Naive thymus-derived CD4-positive, alpha-beta T cell (primary cell): ENCODE measurements at regions not wholly inside any gene's neighbourhood (a gene's known extent, or its start where the extent isn't known, plus 50 kb on each side); places are given as distances from the start of the nearest gene placed in this dataset.

ENCODE experiments used
- ATAC-seq: fragments of 150-1000 bp; cut with Tn5 transposase; 2 replicates; pipeline ENCODE4 v1.10.0; 2021; ENCODE audit warnings: mild to moderate bottlenecking, moderate library complexity
- CTCF ChIA-PET: fragments of 350-600 bp; sonication (Branson Sonifier 250); formaldehyde crosslinking; loops from one replicate; lab custom pipeline; 2021; ENCODE audit warnings: antibody characterized with exemption; lab: Charles Lee
- POLR2A ChIA-PET: fragments of 350-600 bp; sonication (Branson Sonifier 250); formaldehyde crosslinking; loops from one replicate; lab custom pipeline; 2021; ENCODE audit warnings: antibody characterized with exemption, inconsistent platforms; lab: Charles Lee
- DNase-seq, 9 donors: peaks; one replicate each; pipeline versions ENCODE4 v3.0.0 to v3.0.0-alpha.2; 2020 to 2022; ENCODE audit warnings: mixed read lengths in 1 of 9
- H3K27ac ChIP-seq: one replicate; pipeline ENCODE4 v1.7.0; 2013; ENCODE audit warnings: mild to moderate bottlenecking, low read depth, low read length, moderate library complexity
- H3K27me3 ChIP-seq, 2 donors: one replicate each; pipeline ENCODE4 v1.7.0; 2013; ENCODE audit warnings: low read length in 2 of 2, mild to moderate bottlenecking in 2 of 2, moderate library complexity in 2 of 2; ENCODE audit not compliant: control insufficient read depth in 2 of 2, insufficient read depth in 2 of 2
- H3K36me3 ChIP-seq, 3 experiments: 1 replicate in 2 of 3; 2 replicates in 1 of 3; pipeline ENCODE4 v1.7.0; 2013; ENCODE audit warnings: low read length in 3 of 3, mild to moderate bottlenecking in 3 of 3, moderate library complexity in 1 of 3; ENCODE audit not compliant: insufficient read depth in 3 of 3, control insufficient read depth in 2 of 3
- H3K4me1 ChIP-seq, 2 donors: one replicate each; pipeline ENCODE4 v1.7.0; 2013; ENCODE audit warnings: low read length in 2 of 2, mild to moderate bottlenecking in 2 of 2, moderate library complexity in 1 of 2; ENCODE audit not compliant: control insufficient read depth in 2 of 2, insufficient read depth in 2 of 2
- H3K4me3 ChIP-seq: 2 replicates; pipeline ENCODE4 v1.7.0; 2013; ENCODE audit warnings: mild to moderate bottlenecking, low read length
- H3K9me3 ChIP-seq, 3 experiments: 1 replicate in 2 of 3; 2 replicates in 1 of 3; pipeline ENCODE4 v1.7.0; 2013; ENCODE audit warnings: low read length in 3 of 3; ENCODE audit not compliant: control insufficient read depth in 2 of 3
- H3K27ac Mint-ChIP-seq, 9 donors: one replicate each; pipeline ENCODE4 v1.8.0; 2020 to 2022; ENCODE audit warnings: mixed read lengths in 9 of 9, mild to moderate bottlenecking in 8 of 9, moderate library complexity in 5 of 9, inconsistent platforms in 2 of 9
- H3K27me3 Mint-ChIP-seq, 5 donors: one replicate each; pipeline ENCODE4 v1.8.0; 2021 to 2022; ENCODE audit warnings: mixed read lengths in 5 of 5, mild to moderate bottlenecking in 1 of 5
- H3K36me3 Mint-ChIP-seq, 5 donors: one replicate each; pipeline ENCODE4 v1.8.0; 2020 to 2022; ENCODE audit warnings: mixed read lengths in 5 of 5, mild to moderate bottlenecking in 3 of 5, inconsistent platforms in 1 of 5
- H3K4me1 Mint-ChIP-seq, 7 donors: one replicate each; pipeline ENCODE4 v1.8.0; 2020 to 2022; ENCODE audit warnings: mixed read lengths in 7 of 7, mild to moderate bottlenecking in 3 of 7, inconsistent platforms in 1 of 7
- H3K4me3 Mint-ChIP-seq, 10 donors: one replicate each; pipeline ENCODE4 v1.8.0; 2020 to 2022; ENCODE audit warnings: mild to moderate bottlenecking in 10 of 10, mixed read lengths in 10 of 10, moderate library complexity in 6 of 10, inconsistent platforms in 2 of 10
- H3K9me3 Mint-ChIP-seq, 11 donors: one replicate each; pipeline ENCODE4 v1.8.0; 2020 to 2022; ENCODE audit warnings: mixed read lengths in 11 of 11, mild to moderate bottlenecking in 4 of 11, inconsistent platforms in 1 of 11, moderate library complexity in 1 of 11
- intact Hi-C, 2 donors: fragments of 100-400 bp; cut with micrococcal nuclease; formaldehyde crosslinking; loops; one replicate each; pipeline ENCODE4 v1.15.1; 2023

GRCh38 chr2:240278661-240279060 lies 138.2 kb upstream of the OTOS start:
- POLR2A ChIA-PET = no interaction called here
- H3K4me1 ChIP-seq = no peaks in the 10 kb centered on the region
- H3K27ac ChIP-seq = no peak overlapping the region
- Mint-ChIP-seq H3K4me1 (no peaks in the 10 kb centered on the region), H3K36me3 (no peaks in the 10 kb centered on the region), H3K27me3 (peaks cover 56 to 68% (median 62%) of the 10 kb centered on the region in 5 donors), H3K9me3 (peaks cover 0 to 20% (median 3%) of the 10 kb centered on the region in 11 donors), H3K27ac (no peak overlapping the region), H3K4me3 (no peak overlapping the region)
- H3K36me3 ChIP-seq = no peaks in the 10 kb centered on the region
- no peak for DNase-seq
- no peak overlapping the region for H3K4me3 ChIP-seq
- H3K9me3 ChIP-seq = no peaks in the 10 kb centered on the region
- intact Hi-C loops = no loop called here
- H3K27me3 ChIP-seq = no peaks in the 10 kb centered on the region
- ATAC-seq = no peak
- CTCF ChIA-PET = no interaction called here

- no peak for DNase-seq
- H3K27ac ChIP-seq = no peak overlapping the region
- no peak for ATAC-seq
- H3K9me3 ChIP-seq = no peaks in the 10 kb centered on the region
- CTCF ChIA-PET = no interaction called here
- intact Hi-C loops = no loop called here
- Mint-ChIP-seq H3K27ac (no peak overlapping the region), H3K4me3 (no peak overlapping the region), H3K36me3 (no peaks in the 10 kb centered on the region), H3K9me3 (peaks cover 0 to 16% (median 4%) of the 10 kb centered on the region in 11 donors), H3K4me1 (no peaks in the 10 kb centered on the region), H3K27me3 (peaks cover 44 to 51% (median 49%) of the 10 kb centered on the region in 5 donors)
- no peaks in the 10 kb centered on the region for H3K4me1 ChIP-seq
- POLR2A ChIA-PET = no interaction called here
- H3K36me3 ChIP-seq = no peaks in the 10 kb centered on the region
- H3K4me3 ChIP-seq = no peak overlapping the region
- H3K27me3 ChIP-seq = no peaks in the 10 kb centered on the region
Measured at GRCh38 chr2:240280621-240281020, 140.2 kb upstream of the OTOS start.

- no peak overlapping the region for H3K4me3 ChIP-seq
- ATAC-seq (no peak), DNase-seq (no peak)
- H3K36me3 Mint-ChIP-seq = no peaks in the 10 kb centered on the region
- H3K4me1 Mint-ChIP-seq = no peaks in the 10 kb centered on the region
- H3K4me3 Mint-ChIP-seq = no peak overlapping the region
- intact Hi-C loops = no loop called here
- CTCF ChIA-PET = no interaction called here
- no peaks in the 10 kb centered on the region for H3K4me1 ChIP-seq
- POLR2A ChIA-PET = no interaction called here
- H3K9me3 Mint-ChIP-seq = peaks cover 0 to 16% (median 4%) of the 10 kb centered on the region in 11 donors
- no peaks in the 10 kb centered on the region for H3K27me3 ChIP-seq
- H3K27ac ChIP-seq = no peak overlapping the region
- no peak overlapping the region for H3K27ac Mint-ChIP-seq
- no peaks in the 10 kb centered on the region for H3K36me3 ChIP-seq
- H3K9me3 ChIP-seq = no peaks in the 10 kb centered on the region
- H3K27me3 Mint-ChIP-seq = peaks cover 21 to 29% (median 25%) of the 10 kb centered on the region in 5 donors
Measured at GRCh38 chr2:240284503-240285259, 144.2 kb upstream of the OTOS start.

DNA sequence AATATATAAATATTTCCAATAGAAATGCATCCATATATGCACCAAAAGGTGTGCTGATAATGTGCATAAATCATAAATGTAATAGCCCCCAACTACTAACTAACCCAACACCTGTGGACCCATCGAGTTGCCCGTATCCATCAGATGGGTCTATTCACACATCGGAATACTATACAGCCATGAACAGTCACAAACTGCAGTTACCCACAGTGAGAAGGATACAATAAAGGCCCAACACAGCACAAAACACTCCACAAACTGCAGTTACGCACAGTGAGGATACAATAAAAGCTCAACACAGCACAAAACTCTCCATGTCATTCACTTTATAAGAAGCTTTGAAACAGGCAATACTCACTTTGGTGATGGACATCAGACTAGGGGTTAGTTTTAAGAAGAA lies 145.3 kb upstream of the OTOS start:
- ChIA-PET POLR2A (no interaction called here), CTCF (no interaction called here)
- H3K27ac Mint-ChIP-seq = no peak overlapping the region
- Histone ChIP-seq H3K27me3 (no peaks in the 10 kb centered on the region), H3K27ac (no peak overlapping the region), H3K4me3 (no peak overlapping the region), H3K9me3 (no peaks in the 10 kb centered on the region), H3K4me1 (no peaks in the 10 kb centered on the region), H3K36me3 (no peaks in the 10 kb centered on the region)
- ATAC-seq = no peak
- DNase-seq = no peak
- H3K27me3 Mint-ChIP-seq = peaks cover 13 to 23% (median 16%) of the 10 kb centered on the region in 5 donors
- no peak overlapping the region for H3K4me3 Mint-ChIP-seq
- no peaks in the 10 kb centered on the region for H3K4me1 Mint-ChIP-seq
- no peaks in the 10 kb centered on the region for H3K36me3 Mint-ChIP-seq
- intact Hi-C loops = no loop called here
- peaks cover 0 to 11% (median 4%) of the 10 kb centered on the region in 11 donors for H3K9me3 Mint-ChIP-seq

DNA sequence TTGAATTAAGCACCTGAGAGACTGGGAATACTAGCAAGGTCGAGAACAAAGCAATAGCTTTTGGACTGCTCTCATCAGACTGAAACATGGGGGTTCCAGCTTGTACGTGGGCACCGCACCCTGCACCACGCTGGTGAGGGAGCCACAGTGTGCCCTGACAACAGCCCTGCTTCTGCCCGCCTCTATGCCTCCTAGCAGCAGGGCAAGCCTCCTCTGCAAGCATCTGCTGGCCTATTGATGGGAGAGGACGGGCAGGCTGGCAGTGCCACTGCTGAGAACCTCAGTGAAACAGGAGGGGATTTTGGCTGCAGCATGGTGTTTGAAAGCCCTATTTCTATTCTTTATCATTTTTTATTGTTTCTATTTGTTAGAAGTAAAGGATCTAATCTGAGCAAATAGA lies 146.1 kb upstream of the OTOS start:
- H3K36me3 ChIP-seq = no peaks in the 10 kb centered on the region
- Mint-ChIP-seq H3K4me1 (no peaks in the 10 kb centered on the region), H3K9me3 (peaks cover 0 to 7% (median 2%) of the 10 kb centered on the region in 11 donors), H3K27me3 (peaks cover 6 to 14% (median 7%) of the 10 kb centered on the region in 5 donors), H3K4me3 (no peak overlapping the region), H3K27ac (no peak overlapping the region), H3K36me3 (no peaks in the 10 kb centered on the region)
- H3K4me1 ChIP-seq = no peaks in the 10 kb centered on the region
- DNase-seq (no peak), ATAC-seq (no peak)
- no peak overlapping the region for H3K27ac ChIP-seq
- POLR2A ChIA-PET = no interaction called here
- intact Hi-C loops = no loop called here
- CTCF ChIA-PET = no interaction called here
- H3K27me3 ChIP-seq = no peaks in the 10 kb centered on the region
- no peak overlapping the region for H3K4me3 ChIP-seq
- no peaks in the 10 kb centered on the region for H3K9me3 ChIP-seq

DNA sequence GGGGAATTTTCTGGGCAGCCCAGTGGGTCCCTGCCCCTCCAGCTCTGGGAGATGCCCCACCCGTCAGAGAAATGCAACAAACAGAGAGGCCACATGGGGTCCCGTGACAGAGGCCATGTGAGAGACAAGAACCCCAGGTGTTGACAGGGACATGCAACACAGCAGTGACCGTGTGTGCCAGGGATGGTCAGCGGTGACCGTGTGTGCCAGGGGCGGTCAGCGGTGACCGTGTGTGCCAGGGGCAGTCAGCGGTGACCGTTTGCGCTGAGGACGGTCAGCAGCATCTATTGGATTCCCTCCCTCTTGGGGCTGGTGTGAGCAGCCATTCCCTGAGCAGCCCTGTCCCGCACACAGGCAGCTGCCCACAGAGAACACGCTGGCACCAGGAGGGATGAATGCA lies 146.6 kb upstream of the OTOS start:
- Histone ChIP-seq H3K4me3 (no peak overlapping the region), H3K27ac (no peak overlapping the region), H3K36me3 (no peaks in the 10 kb centered on the region), H3K9me3 (no peaks in the 10 kb centered on the region), H3K4me1 (no peaks in the 10 kb centered on the region), H3K27me3 (no peaks in the 10 kb centered on the region)
- H3K9me3 Mint-ChIP-seq = peaks cover 0 to 7% (median 2%) of the 10 kb centered on the region in 11 donors
- ATAC-seq (no peak), DNase-seq (no peak)
- H3K27ac Mint-ChIP-seq = no peak overlapping the region
- ChIA-PET CTCF (no interaction called here), POLR2A (no interaction called here)
- intact Hi-C loops = no loop called here
- peaks cover 4 to 10% (median 6%) of the 10 kb centered on the region in 5 donors for H3K27me3 Mint-ChIP-seq
- no peak overlapping the region for H3K4me3 Mint-ChIP-seq
- H3K36me3 Mint-ChIP-seq = no peaks in the 10 kb centered on the region
- no peaks in the 10 kb centered on the region for H3K4me1 Mint-ChIP-seq

DNA sequence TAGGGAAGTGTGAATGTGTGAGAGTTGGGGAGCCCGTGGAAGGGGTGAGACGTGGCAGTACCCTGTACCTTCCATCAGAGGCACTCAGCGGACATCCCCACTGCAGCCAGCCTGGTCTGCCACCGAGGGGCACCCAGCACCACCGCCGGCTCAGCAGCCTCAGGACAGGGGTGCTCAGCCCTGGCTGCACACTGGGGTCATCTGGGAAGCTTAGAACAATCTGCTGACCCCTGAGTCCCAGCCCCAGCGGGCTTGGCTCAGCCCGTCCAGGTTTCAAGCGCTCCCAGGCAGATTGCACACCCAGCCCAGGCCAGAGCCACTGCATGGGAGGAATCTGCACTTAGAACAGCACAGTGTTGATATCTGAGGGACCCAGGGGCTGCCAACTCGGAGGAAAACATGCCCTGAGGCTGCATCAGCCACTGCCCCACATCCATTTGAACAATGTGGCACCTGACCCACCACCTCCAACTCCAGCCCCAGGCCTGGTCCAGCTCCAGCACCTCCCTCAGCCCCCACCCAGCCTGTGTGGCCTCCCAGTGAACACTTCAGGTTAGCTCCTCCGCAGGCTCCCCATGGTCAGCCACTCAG lies 147.1 kb upstream of the OTOS start:
- CTCF ChIA-PET = no interaction called here
- H3K27me3 ChIP-seq = no peaks in the 10 kb centered on the region
- Mint-ChIP-seq H3K27ac (no peak overlapping the region), H3K9me3 (peaks cover 0 to 7% (median 2%) of the 10 kb centered on the region in 11 donors), H3K27me3 (peaks cover 4 to 9% (median 5%) of the 10 kb centered on the region in 5 donors), H3K4me3 (no peak overlapping the region), H3K4me1 (no peaks in the 10 kb centered on the region), H3K36me3 (no peaks in the 10 kb centered on the region)
- H3K36me3 ChIP-seq = no peaks in the 10 kb centered on the region
- intact Hi-C loops = no loop called here
- DNase-seq = no peak
- ATAC-seq = peak; percentile 24
- H3K4me1 ChIP-seq = no peaks in the 10 kb centered on the region
- POLR2A ChIA-PET = no interaction called here
- no peak overlapping the region for H3K4me3 ChIP-seq
- H3K27ac ChIP-seq = no peak overlapping the region
- H3K9me3 ChIP-seq = no peaks in the 10 kb centered on the region
